MM.1S (cell line): ENCODE measurements at regions not wholly inside any gene's neighbourhood (a gene's known extent, or its start where the extent isn't known, plus 50 kb on each side); places are given as distances from the start of the nearest gene placed in this dataset.

ENCODE experiments used
- CTCF ChIP-seq: fragments of 300-600 bp; sonication (generic); IDR thresholded peaks from 2 replicates; pipeline ENCODE4 v1.5.1; 2016; ENCODE audit warnings: antibody characterized with exemption, low read length, mixed read lengths
- EZH2 ChIP-seq: fragments of 300-600 bp; sonication (generic); optimal IDR thresholded peaks from 2 replicates; pipeline ENCODE3; 2017; ENCODE audit warnings: low read depth, mild to moderate bottlenecking, antibody characterized with exemption, low read length, mixed read lengths
- EZH2phosphoT487 ChIP-seq: fragments of 300-600 bp; sonication (generic); IDR thresholded peaks from 2 replicates; pipeline ENCODE4 v1.6.1; 2018; ENCODE audit warnings: antibody characterized with exemption, low read length

- TF ChIP-seq EZH2 (no peak), CTCF (no peak), EZH2phosphoT487 (no peak)
These were observed 265.9 kb upstream of the SUCLG2 start for GRCh38 chr3:67920311-67920710.
